OCI-LY1 (cell line): ENCODE measurements at regions not wholly inside any gene's neighbourhood (a gene's known extent, or its start where the extent isn't known, plus 50 kb on each side); places are given as distances from the start of the nearest gene placed in this dataset.
"Not testable (repeated sequence)": the region's sequence is repeated elsewhere in the genome, so short reads cannot be mapped to it uniquely, and the experiment has no call there.

Experiments used
- H2AFZ ChIP-seq: fragments of 200-600 bp; sonication (generic), shearing (Covaris generic); 2 replicates; pipeline ENCODE4 v1.6.0; 2014; ENCODE audit warnings: antibody characterized with exemption, mild to moderate bottlenecking, low read length
- H3F3A ChIP-seq: fragments of 200-600 bp; sonication (generic), shearing (Covaris generic); 2 replicates; pipeline ENCODE4 v1.6.0; 2014; ENCODE audit warnings: mild to moderate bottlenecking, antibody characterized with exemption, low read length, moderate library complexity; ENCODE audit not compliant: insufficient read depth
- H3K27ac ChIP-seq: fragments of 200-600 bp; sonication (generic); 2 replicates; pipeline ENCODE4 v1.5.1; 2014; ENCODE audit warnings: low read length, mixed run types, mild to moderate bottlenecking, low read depth; ENCODE audit not compliant: poor library complexity, severe bottlenecking
- H3K27me3 ChIP-seq: fragments of 200-600 bp; sonication (generic); 2 replicates; pipeline ENCODE4 v1.6.0; 2014; ENCODE audit warnings: antibody characterized with exemption, mild to moderate bottlenecking, low read length, moderate library complexity; ENCODE audit not compliant: insufficient read depth
- H3K36me3 ChIP-seq: fragments of 200-600 bp; sonication (generic); 2 replicates; pipeline ENCODE4 v1.6.1; 2014; ENCODE audit warnings: mild to moderate bottlenecking, antibody characterized with exemption, low read length, moderate library complexity, mixed read lengths; ENCODE audit not compliant: insufficient read depth
- H3K4me1 ChIP-seq: fragments of 200-600 bp; sonication (generic); 2 replicates; pipeline ENCODE4 v1.5.1; 2014; ENCODE audit warnings: mild to moderate bottlenecking, low read length, moderate library complexity; ENCODE audit not compliant: insufficient read depth, severe bottlenecking
- H3K4me2 ChIP-seq: fragments of 200-600 bp; sonication (generic), shearing (Covaris generic); 2 replicates; pipeline ENCODE4 v1.6.1; 2014; ENCODE audit warnings: low read length
- H3K4me3 ChIP-seq: fragments of 200-600 bp; sonication (generic); 2 replicates; pipeline ENCODE4 v1.5.1; 2014; ENCODE audit warnings: low read length, low read depth, mild to moderate bottlenecking, mixed read lengths; ENCODE audit not compliant: poor library complexity, severe bottlenecking
- H3K79me2 ChIP-seq: fragments of 200-600 bp; shearing (Covaris generic); 2 replicates; pipeline ENCODE4 v1.6.1; 2016; ENCODE audit warnings: mixed run types, low read length, mixed read lengths; ENCODE audit not compliant: insufficient read depth
- H3K9ac ChIP-seq: fragments of 200-600 bp; sonication (generic), shearing (Covaris generic); 2 replicates; pipeline ENCODE4 v1.6.1; 2014; ENCODE audit warnings: mild to moderate bottlenecking, low read length, mixed read lengths
- H3K9me2 ChIP-seq: fragments of 200-600 bp; sonication (generic), shearing (Covaris generic); 2 replicates; pipeline ENCODE4 v1.6.1; 2014; ENCODE audit warnings: low read depth, mild to moderate bottlenecking, low read length, mixed read lengths
- H3K9me3 ChIP-seq: fragments of 200-600 bp; shearing (Covaris generic); 2 replicates; pipeline ENCODE4 v1.6.1; 2014; ENCODE audit warnings: low read length, mixed read lengths
- H4K20me1 ChIP-seq: fragments of 200-600 bp; sonication (generic), shearing (Covaris generic); 2 replicates; pipeline ENCODE4 v1.6.0; 2016; ENCODE audit warnings: mild to moderate bottlenecking, low read length; ENCODE audit not compliant: insufficient read depth
- CTCF ChIP-seq: fragments of 200-600 bp; sonication (generic), shearing (Covaris generic); IDR thresholded peaks from 2 replicates; pipeline ENCODE4 v1.5.1; 2017; ENCODE audit warnings: mild to moderate bottlenecking, antibody characterized with exemption, low read length, moderate library complexity, mixed read lengths
- EZH2 ChIP-seq: fragments of 200-600 bp; sonication (generic), shearing (Covaris generic); IDR thresholded peaks from 2 replicates; pipeline ENCODE4 v1.8.0; 2017; ENCODE audit warnings: borderline replicate concordance, mixed run types, mild to moderate bottlenecking, antibody characterized with exemption, low read length, moderate library complexity, mixed read lengths

GRCh38 chr1:232317350-232317749 is 312.6 kb downstream of the SIPA1L2 start:
- H3K4me2 ChIP-seq, result no peak overlapping the region
- H3K27me3 ChIP-seq, result no peaks in the 10 kb centered on the region
- H3K27ac ChIP-seq, result no peak overlapping the region
- no peaks in the 10 kb centered on the region for H3K79me2 ChIP-seq
- no peaks in the 10 kb centered on the region for H4K20me1 ChIP-seq
- no peaks in the 10 kb centered on the region for H3K9me3 ChIP-seq
- TF ChIP-seq CTCF (no peak), EZH2 (no peak)
- no peaks in the 10 kb centered on the region for H3K4me1 ChIP-seq
- H3K9me2 ChIP-seq, result no peaks in the 10 kb centered on the region
- H3K36me3 ChIP-seq, result no peaks in the 10 kb centered on the region
- H2AFZ ChIP-seq, result no peak overlapping the region
- no peak overlapping the region for H3K9ac ChIP-seq
- no peak overlapping the region for H3K4me3 ChIP-seq
- no peaks in the 10 kb centered on the region for H3F3A ChIP-seq

DNA sequence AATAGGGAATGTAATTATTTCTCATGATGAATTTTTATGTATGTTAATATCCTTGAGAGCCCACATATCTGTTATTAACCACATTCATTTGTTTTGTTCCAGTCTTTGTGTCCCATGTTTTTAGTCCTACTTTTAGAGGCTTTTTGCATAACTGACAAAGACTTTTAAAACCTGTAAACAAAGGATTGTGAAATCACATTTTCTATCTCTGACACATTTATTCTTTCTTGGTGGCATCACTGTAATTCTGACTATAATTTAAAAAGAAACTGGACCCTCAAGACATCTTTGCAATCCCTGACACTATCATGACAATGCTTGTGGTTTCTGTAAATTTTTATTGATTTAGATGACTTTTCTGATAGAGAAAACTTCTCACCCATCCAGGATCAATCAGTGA is 313.1 kb downstream of the SIPA1L2 start:
- no peak overlapping the region for H3K4me3 ChIP-seq
- H3K9me2 ChIP-seq, result no peaks in the 10 kb centered on the region
- no peaks in the 10 kb centered on the region for H3K4me1 ChIP-seq
- H3K79me2 ChIP-seq, result no peaks in the 10 kb centered on the region
- H3K9ac ChIP-seq, result no peak overlapping the region
- H3K27me3 ChIP-seq, result no peaks in the 10 kb centered on the region
- H3K27ac ChIP-seq, result no peak overlapping the region
- H3F3A ChIP-seq, result no peaks in the 10 kb centered on the region
- no peak for TF ChIP-seq CTCF
- TF ChIP-seq EZH2, result no peak
- H4K20me1 ChIP-seq, result no peaks in the 10 kb centered on the region
- no peaks in the 10 kb centered on the region for H3K36me3 ChIP-seq
- no peak overlapping the region for H3K4me2 ChIP-seq
- H3K9me3 ChIP-seq, result no peaks in the 10 kb centered on the region
- no peak overlapping the region for H2AFZ ChIP-seq

DNA sequence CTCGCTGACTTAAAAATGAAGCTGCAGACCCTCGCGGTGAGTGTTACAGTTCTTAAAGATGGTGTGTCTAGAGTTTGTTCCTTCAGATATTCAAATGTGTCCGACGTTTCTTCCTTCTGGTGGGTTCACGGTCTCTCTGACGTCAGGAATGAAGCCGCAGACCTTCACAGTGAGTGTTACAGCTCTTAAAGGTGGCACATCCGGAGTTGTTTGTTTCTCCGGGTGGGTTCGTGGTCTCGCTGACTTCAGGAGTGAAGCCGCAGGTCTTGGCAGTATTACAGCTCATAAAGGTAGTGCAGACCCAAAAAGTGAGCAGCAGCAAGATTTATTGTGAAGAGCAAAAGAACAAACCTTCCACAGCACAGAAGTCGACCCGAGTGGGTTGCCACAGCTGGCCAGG is 316.1 kb downstream of the SIPA1L2 start:
- H3K27ac ChIP-seq, H4K20me1 ChIP-seq, H3K4me3 ChIP-seq, H3K36me3 ChIP-seq, H3K79me2 ChIP-seq, H3F3A ChIP-seq, H2AFZ ChIP-seq, H3K9me3 ChIP-seq, H3K9ac ChIP-seq, H3K4me2 ChIP-seq, H3K27me3 ChIP-seq, H3K9me2 ChIP-seq, H3K4me1 ChIP-seq: not testable (repeated sequence)

DNA sequence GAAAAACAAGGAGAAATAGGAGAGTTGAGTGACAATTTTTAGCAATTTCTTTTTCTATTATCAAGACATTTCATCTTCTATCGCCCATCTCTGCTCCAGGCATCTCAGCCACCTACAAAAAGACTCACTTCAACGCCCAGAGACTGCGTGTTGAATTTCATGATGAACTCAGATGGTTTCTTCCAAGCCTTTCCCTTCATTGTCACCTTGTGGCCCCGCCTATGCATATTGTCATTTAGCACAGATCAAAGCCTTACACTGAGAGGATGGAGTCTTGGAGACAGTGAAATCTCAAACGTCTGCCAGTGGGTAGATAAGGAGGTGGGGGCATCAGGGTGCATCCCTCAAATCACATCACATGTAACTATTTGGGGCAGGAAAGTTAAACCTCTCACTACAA is 319.4 kb downstream of the SIPA1L2 start:
- no peak overlapping the region for H3K4me2 ChIP-seq
- no peaks in the 10 kb centered on the region for H3K27me3 ChIP-seq
- H3K9me2 ChIP-seq, result no peaks in the 10 kb centered on the region
- no peaks in the 10 kb centered on the region for H3K9me3 ChIP-seq
- TF ChIP-seq CTCF, result no peak
- TF ChIP-seq EZH2, result no peak
- no peak overlapping the region for H3K27ac ChIP-seq
- no peak overlapping the region for H3K9ac ChIP-seq
- H3F3A ChIP-seq, result no peaks in the 10 kb centered on the region
- no peaks in the 10 kb centered on the region for H3K79me2 ChIP-seq
- H3K36me3 ChIP-seq, result no peaks in the 10 kb centered on the region
- no peak overlapping the region for H3K4me3 ChIP-seq
- H3K4me1 ChIP-seq, result no peaks in the 10 kb centered on the region
- H2AFZ ChIP-seq, result no peak overlapping the region
- no peaks in the 10 kb centered on the region for H4K20me1 ChIP-seq
